Subcutaneous abdominal adipose tissue (tissue), 5 donors: ENCODE measurements at regions not wholly inside any gene's neighbourhood (a gene's known extent, or its start where the extent isn't known, plus 50 kb on each side); places are given as distances from the start of the nearest gene placed in this dataset.

ENCODE experiments used
- H3K27ac ChIP-seq: one replicate; pipeline ENCODE4 v1.7.0; 2013; ENCODE audit warnings: low read depth, mild to moderate bottlenecking, inconsistent platforms, low read length, moderate library complexity
- H3K27me3 ChIP-seq, 5 donors: one replicate each; pipeline ENCODE4 v1.7.0; 2013; ENCODE audit warnings: low read length in 5 of 5, inconsistent platforms in 1 of 5; ENCODE audit not compliant: control insufficient read depth in 5 of 5, insufficient read depth in 4 of 5
- H3K36me3 ChIP-seq, 5 donors: one replicate each; pipeline ENCODE4 v1.7.0; 2013; ENCODE audit warnings: low read length in 5 of 5; ENCODE audit not compliant: control insufficient read depth in 5 of 5, insufficient read depth in 5 of 5
- H3K4me1 ChIP-seq, 5 donors: one replicate each; pipeline ENCODE4 v1.7.0; 2013; ENCODE audit warnings: low read length in 5 of 5, mild to moderate bottlenecking in 3 of 5, moderate library complexity in 1 of 5; ENCODE audit not compliant: control insufficient read depth in 5 of 5, insufficient read depth in 5 of 5
- H3K4me3 ChIP-seq, 5 donors: one replicate each; pipeline ENCODE4 v1.7.0; 2013; ENCODE audit warnings: low read length in 5 of 5, low read depth in 1 of 5
- H3K9ac ChIP-seq, 5 donors: one replicate each; pipeline ENCODE4 v1.7.0; 2013; ENCODE audit warnings: low read length in 5 of 5, mild to moderate bottlenecking in 4 of 5, moderate library complexity in 3 of 5
- H3K9me3 ChIP-seq, 5 donors: one replicate each; pipeline ENCODE4 v1.7.0; 2013; ENCODE audit warnings: low read length in 5 of 5; ENCODE audit not compliant: control insufficient read depth in 5 of 5
- donor health status: healthy.
- donor health status: healthy.
- donor health status: healthy.
- donor health status: healthy.
- donor health status: healthy.

GRCh38 chr4:104905065-104905464 lies 241.6 kb upstream of the TET2 start:
- Histone ChIP-seq H3K27me3 (no peaks in the 10 kb centered on the region), H3K36me3 (no peaks in the 10 kb centered on the region), H3K9me3 (no peaks in the 10 kb centered on the region), H3K4me1 (no peaks in the 10 kb centered on the region), H3K9ac (no peak overlapping the region), H3K27ac (no peak overlapping the region), H3K4me3 (no peak overlapping the region)

GRCh38 chr4:104905546-104905945 lies 241.1 kb upstream of the TET2 start:
- H3K4me3 ChIP-seq, result no peak overlapping the region
- H3K4me1 ChIP-seq, result no peaks in the 10 kb centered on the region
- H3K27me3 ChIP-seq, result no peaks in the 10 kb centered on the region
- no peaks in the 10 kb centered on the region for H3K9me3 ChIP-seq
- no peak overlapping the region for H3K27ac ChIP-seq
- H3K9ac ChIP-seq, result no peak overlapping the region
- H3K36me3 ChIP-seq, result no peaks in the 10 kb centered on the region

GRCh38 chr4:104906276-104906675 lies 240.4 kb upstream of the TET2 start:
- Histone ChIP-seq H3K4me1 (no peaks in the 10 kb centered on the region), H3K27ac (no peak overlapping the region), H3K36me3 (no peaks in the 10 kb centered on the region), H3K4me3 (no peak overlapping the region), H3K27me3 (no peaks in the 10 kb centered on the region), H3K9me3 (no peaks in the 10 kb centered on the region), H3K9ac (no peak overlapping the region)

DNA sequence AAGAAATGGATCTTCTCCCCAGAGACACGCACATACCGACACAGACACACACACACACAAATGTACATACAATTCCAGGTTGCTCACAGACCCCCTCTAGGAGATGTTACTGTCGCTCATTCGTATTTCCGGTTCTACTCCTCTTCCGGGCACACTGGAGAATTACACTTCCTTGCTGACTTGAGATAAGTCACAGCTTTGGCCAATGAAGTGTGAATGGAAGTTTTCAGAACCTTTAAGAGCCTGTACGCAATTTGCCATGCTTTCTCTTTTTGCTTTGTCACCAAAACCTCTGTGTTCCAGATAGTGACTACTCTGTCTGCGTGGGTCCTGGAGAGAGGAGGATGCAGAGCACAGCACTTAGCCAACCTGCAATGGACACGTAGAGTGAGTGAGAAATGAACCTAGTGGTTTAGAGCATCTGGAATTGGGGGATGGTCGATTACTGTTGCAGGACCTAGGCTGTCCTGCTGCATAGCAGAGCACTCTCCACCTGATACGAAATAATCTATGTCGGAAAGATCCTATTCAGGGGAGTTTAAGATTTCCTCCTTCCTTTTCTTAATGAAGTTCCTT lies 239.5 kb upstream of the TET2 start:
- Histone ChIP-seq H3K27me3 (no peaks in the 10 kb centered on the region), H3K4me3 (no peak overlapping the region), H3K9ac (no peak overlapping the region), H3K4me1 (no peaks in the 10 kb centered on the region), H3K36me3 (no peaks in the 10 kb centered on the region), H3K27ac (no peak overlapping the region), H3K9me3 (no peaks in the 10 kb centered on the region)

DNA sequence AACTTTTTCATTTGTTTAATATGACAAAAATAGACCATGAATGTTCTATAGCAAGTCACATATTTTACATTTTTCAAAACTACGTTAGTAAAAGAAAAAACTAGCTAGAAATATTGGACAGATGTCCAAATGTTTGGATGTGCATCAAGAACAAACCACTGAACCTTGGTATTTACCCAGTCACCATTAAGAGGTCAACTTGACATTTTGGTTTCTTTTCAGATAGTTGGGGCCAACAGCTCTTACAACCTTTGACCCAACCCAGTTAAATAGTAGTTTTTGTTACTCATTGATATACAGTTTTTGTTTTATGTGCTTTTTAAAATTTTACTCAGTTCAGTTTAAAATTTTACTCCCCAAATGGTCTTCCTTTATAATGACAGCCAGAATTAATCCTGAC lies 238.7 kb upstream of the TET2 start:
- H3K36me3 ChIP-seq, result no peaks in the 10 kb centered on the region
- no peaks in the 10 kb centered on the region for H3K9me3 ChIP-seq
- no peaks in the 10 kb centered on the region for H3K27me3 ChIP-seq
- H3K4me1 ChIP-seq, result no peaks in the 10 kb centered on the region
- no peak overlapping the region for H3K27ac ChIP-seq
- H3K9ac ChIP-seq, result no peak overlapping the region
- H3K4me3 ChIP-seq, result no peak overlapping the region

- Histone ChIP-seq H3K4me1 (no peaks in the 10 kb centered on the region), H3K36me3 (no peaks in the 10 kb centered on the region), H3K9me3 (no peaks in the 10 kb centered on the region), H3K4me3 (no peak overlapping the region), H3K27me3 (no peaks in the 10 kb centered on the region), H3K27ac (no peak overlapping the region), H3K9ac (no peak overlapping the region)
These were observed 237.3 kb upstream of the TET2 start for GRCh38 chr4:104909376-104909775.

DNA sequence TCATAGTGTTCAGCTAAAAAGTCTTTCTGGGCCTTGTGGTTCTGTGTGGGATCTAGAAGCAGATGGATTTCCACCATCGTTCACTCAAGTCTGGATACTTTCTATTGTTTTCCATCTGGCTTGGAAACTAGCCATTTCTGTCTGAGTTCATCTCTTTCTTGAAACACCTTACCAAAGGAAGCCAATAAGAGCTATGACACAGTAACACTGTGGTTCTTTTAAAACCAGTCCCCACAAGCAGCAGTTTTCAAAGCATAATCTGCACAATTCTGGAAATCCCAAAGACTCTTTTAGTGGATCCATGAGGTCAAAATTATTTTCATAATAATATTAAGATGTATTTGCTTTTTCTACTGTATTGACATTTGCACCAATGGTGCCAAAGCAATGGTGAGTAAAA lies 234.2 kb upstream of the TET2 start:
- H3K27me3 ChIP-seq, result no peaks in the 10 kb centered on the region
- no peaks in the 10 kb centered on the region for H3K9me3 ChIP-seq
- no peak overlapping the region for H3K9ac ChIP-seq
- no peak overlapping the region for H3K4me3 ChIP-seq
- H3K36me3 ChIP-seq, result no peaks in the 10 kb centered on the region
- H3K4me1 ChIP-seq, result no peaks in the 10 kb centered on the region
- no peak overlapping the region for H3K27ac ChIP-seq

- Histone ChIP-seq H3K36me3 (no peaks in the 10 kb centered on the region), H3K9ac (no peak overlapping the region), H3K27ac (no peak overlapping the region), H3K9me3 (no peaks in the 10 kb centered on the region), H3K4me3 (no peak overlapping the region), H3K27me3 (no peaks in the 10 kb centered on the region), H3K4me1 (no peaks in the 10 kb centered on the region)
These were observed 231.3 kb upstream of the TET2 start for GRCh38 chr4:104915373-104915772.

- Histone ChIP-seq H3K27ac (no peak overlapping the region), H3K27me3 (no peaks in the 10 kb centered on the region), H3K4me1 (no peaks in the 10 kb centered on the region), H3K9me3 (no peaks in the 10 kb centered on the region), H3K4me3 (no peak overlapping the region), H3K36me3 (no peaks in the 10 kb centered on the region), H3K9ac (no peak overlapping the region)
These were observed 230.8 kb upstream of the TET2 start for GRCh38 chr4:104915864-104916263.

DNA sequence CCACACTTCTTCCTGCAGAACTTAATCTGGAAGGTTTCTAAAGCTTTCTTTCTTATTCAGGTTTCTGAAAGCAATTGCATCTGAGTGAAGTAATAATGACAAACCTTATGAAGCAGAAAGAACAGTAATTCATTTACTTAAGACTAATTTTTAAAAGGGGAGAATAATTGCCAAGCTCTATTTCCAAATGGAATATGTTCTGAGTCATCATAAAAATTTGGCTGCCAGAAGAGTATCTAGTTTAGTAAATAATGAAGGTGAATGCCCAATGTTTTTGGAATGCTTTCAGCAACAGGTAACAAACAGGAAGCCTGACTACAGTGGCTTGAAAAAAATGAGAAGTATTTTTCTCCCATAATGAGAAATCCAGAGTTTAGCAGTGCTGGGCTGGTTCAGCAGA lies 227.3 kb upstream of the TET2 start:
- Histone ChIP-seq H3K4me3 (no peak overlapping the region), H3K9me3 (no peaks in the 10 kb centered on the region), H3K36me3 (no peaks in the 10 kb centered on the region), H3K9ac (no peak overlapping the region), H3K27ac (no peak overlapping the region), H3K27me3 (no peaks in the 10 kb centered on the region), H3K4me1 (no peaks in the 10 kb centered on the region)

DNA sequence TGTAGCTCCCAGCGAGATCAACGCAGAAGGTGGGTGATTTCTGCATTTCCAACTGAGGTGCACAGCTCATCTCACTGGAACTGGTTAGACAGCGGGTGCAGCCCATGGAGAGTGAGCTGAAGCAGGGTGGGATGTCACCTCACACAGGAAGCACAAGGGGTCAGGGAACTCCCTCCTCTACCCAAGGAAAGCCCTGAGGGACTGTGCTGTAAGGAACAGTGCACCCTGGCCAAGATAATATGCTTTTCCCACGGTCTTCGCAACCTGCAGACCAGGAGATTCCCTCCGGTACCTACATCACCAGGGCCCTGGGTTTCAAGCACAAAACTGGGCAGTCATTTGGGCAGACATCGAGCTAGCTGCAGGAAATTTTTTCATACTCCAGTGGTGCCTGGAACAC lies 216.4 kb upstream of the TET2 start:
- H3K4me1 ChIP-seq, result no peaks in the 10 kb centered on the region
- H3K27ac ChIP-seq, result no peak overlapping the region
- no peaks in the 10 kb centered on the region for H3K9me3 ChIP-seq
- no peak overlapping the region for H3K4me3 ChIP-seq
- no peaks in the 10 kb centered on the region for H3K27me3 ChIP-seq
- no peaks in the 10 kb centered on the region for H3K36me3 ChIP-seq
- no peak overlapping the region for H3K9ac ChIP-seq
